Ascending aorta (tissue), 2 donors: ENCODE measurements at regions not wholly inside any gene's neighbourhood (a gene's known extent, or its start where the extent isn't known, plus 50 kb on each side); places are given as distances from the start of the nearest gene placed in this dataset.

Source experiments
- DNase-seq, 2 donors: peaks; one replicate each; pipeline ENCODE4 v3.0.0-alpha.2; 2019; ENCODE audit warnings: low spot score in 2 of 2
- H3K27ac ChIP-seq, 2 donors: fragments of 200-600 bp; sonication (generic); one replicate each; pipeline ENCODE4 v1.5.1; 2016 to 2017; ENCODE audit warnings: mild to moderate bottlenecking in 1 of 2
- H3K27me3 ChIP-seq: fragments of 200-600 bp; sonication (generic); one replicate; pipeline ENCODE4 v1.5.1; 2017
- H3K36me3 ChIP-seq, 2 donors: fragments of 200-600 bp; sonication (generic); one replicate each; pipeline ENCODE4 v1.5.1; 2016
- H3K4me1 ChIP-seq, 2 donors: fragments of 200-600 bp; sonication (generic); one replicate each; pipeline ENCODE4 v1.5.1; 2016 to 2017; ENCODE audit warnings: mild to moderate bottlenecking in 1 of 2
- H3K4me3 ChIP-seq, 2 donors: fragments of 200-600 bp; sonication (generic); one replicate each; pipeline ENCODE4 v1.5.1; 2016 to 2017; ENCODE audit warnings: mild to moderate bottlenecking in 1 of 2
- H3K9me3 ChIP-seq, 2 donors: fragments of 200-600 bp; sonication (generic); one replicate each; pipeline ENCODE4 v1.5.1; 2016
- intact Hi-C: fragments of 100-400 bp; cut with DNase I; formaldehyde crosslinking; loops from one replicate; pipeline ENCODE4 v1.15.1; 2023
- TF ChIP-seq, protein P1 (sequence below), 3 experiments: fragments of 200-600 bp in 2 of 3; fragments of 450-650 bp in 1 of 3; sonication (generic) in 2 of 3; IDR thresholded peaks; one replicate each; pipeline ENCODE4 v1.5.1; 2016 to 2019; ENCODE audit warnings: antibody characterized with exemption in 3 of 3, mild to moderate bottlenecking in 1 of 3, moderate library complexity in 1 of 3

DNA sequence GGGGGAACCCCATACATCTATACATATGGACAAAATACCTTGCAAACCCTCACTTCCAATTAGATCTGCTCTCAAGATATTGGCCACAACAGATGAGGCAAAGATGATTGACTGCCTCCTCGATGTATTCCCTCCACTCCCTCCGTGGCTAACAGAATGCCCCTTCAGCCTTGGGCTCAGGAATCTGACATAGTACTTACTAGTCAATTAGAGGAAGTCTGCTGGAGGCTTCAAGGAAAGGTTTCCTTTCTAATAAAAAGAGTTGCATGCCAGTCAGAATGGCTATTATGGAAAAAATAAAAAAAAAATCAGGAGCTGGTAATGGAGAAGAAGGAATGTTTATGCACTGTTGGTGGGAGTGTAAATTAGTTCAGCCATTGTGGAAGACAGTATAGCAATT is 90.4 kb upstream of the VAV3 start:
- Histone ChIP-seq H3K36me3 (no peaks in the 10 kb centered on the region), H3K27me3 (no peaks in the 10 kb centered on the region), H3K9me3 (no peaks in the 10 kb centered on the region), H3K4me1 (no peaks in the 10 kb centered on the region), H3K27ac (no peak overlapping the region), H3K4me3 (no peak overlapping the region)
- TF ChIP-seq, protein P1, sequence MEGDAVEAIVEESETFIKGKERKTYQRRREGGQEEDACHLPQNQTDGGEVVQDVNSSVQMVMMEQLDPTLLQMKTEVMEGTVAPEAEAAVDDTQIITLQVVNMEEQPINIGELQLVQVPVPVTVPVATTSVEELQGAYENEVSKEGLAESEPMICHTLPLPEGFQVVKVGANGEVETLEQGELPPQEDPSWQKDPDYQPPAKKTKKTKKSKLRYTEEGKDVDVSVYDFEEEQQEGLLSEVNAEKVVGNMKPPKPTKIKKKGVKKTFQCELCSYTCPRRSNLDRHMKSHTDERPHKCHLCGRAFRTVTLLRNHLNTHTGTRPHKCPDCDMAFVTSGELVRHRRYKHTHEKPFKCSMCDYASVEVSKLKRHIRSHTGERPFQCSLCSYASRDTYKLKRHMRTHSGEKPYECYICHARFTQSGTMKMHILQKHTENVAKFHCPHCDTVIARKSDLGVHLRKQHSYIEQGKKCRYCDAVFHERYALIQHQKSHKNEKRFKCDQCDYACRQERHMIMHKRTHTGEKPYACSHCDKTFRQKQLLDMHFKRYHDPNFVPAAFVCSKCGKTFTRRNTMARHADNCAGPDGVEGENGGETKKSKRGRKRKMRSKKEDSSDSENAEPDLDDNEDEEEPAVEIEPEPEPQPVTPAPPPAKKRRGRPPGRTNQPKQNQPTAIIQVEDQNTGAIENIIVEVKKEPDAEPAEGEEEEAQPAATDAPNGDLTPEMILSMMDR (IDR thresholded peaks at IDR 0.05), result no peak
- intact Hi-C loops, result no loop called here
- DNase-seq, result no peak

DNA sequence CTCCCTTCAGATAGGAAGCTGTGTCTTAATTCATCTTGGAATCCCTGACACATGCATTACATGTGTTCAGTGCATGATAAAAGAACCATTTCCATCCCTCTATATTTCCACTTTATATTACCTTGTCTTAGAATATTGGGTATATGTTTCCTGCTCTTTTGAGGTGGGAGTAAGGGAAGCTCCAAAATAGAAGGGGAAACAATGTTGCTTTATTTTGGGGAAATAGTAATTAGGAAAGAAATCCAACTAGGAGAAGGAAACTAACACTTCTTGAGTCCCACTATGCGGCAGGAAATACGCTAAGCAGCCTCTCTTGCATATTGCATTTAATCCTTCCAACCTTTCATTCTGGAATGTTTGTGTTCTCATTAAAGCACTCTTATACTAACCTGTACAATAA is 89.4 kb upstream of the VAV3 start:
- no peaks in the 10 kb centered on the region for H3K4me1 ChIP-seq
- no peak for DNase-seq
- H3K27me3 ChIP-seq, result no peaks in the 10 kb centered on the region
- TF ChIP-seq, protein P1 (IDR thresholded peaks at IDR 0.05), result no peak
- intact Hi-C loops, result no loop called here
- H3K27ac ChIP-seq, result no peak overlapping the region
- H3K36me3 ChIP-seq, result no peaks in the 10 kb centered on the region
- H3K4me3 ChIP-seq, result no peak overlapping the region
- H3K9me3 ChIP-seq, result no peaks in the 10 kb centered on the region

DNA sequence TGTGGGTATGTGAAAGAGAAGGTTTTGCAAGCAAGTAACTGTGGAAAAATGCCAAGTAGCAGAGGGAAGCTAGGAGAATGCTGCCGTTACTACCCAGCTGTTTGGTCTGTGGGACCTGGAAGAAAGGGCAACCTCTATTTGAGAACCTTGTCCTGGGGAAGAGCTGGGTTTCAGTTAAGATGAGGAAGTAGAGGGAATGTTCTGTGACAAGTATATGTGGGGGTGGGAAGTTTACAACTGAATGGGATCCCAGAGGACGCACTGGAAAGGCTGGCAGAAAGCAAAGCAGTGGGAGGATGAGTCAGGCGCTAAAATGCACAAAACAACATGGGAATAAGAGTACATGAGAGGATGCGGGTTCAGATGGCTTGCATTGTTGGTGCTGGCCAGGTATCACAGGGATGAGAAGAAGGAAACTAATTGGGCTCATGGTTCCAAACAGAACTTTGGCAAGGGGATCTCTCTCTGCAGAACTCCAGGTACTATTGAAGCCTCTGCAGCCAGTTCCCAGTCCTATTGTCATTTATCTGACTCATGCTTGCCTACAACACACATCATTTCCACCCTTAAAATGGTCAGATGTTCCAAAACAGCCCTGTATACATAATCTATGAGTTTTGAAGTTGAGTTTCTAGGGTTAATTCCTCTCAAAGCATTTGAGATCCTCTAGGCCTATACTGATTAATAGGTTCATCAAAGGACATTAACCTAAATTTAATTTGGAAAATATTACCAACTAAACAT is 88.5 kb upstream of the VAV3 start:
- no peaks in the 10 kb centered on the region for H3K4me1 ChIP-seq
- no peaks in the 10 kb centered on the region for H3K9me3 ChIP-seq
- DNase-seq, result no peak
- H3K27ac ChIP-seq, result no peak overlapping the region
- TF ChIP-seq, protein P1 (IDR thresholded peaks at IDR 0.05), result no peak
- H3K36me3 ChIP-seq, result no peaks in the 10 kb centered on the region
- H3K4me3 ChIP-seq, result no peak overlapping the region
- intact Hi-C loops, result no loop called here
- no peaks in the 10 kb centered on the region for H3K27me3 ChIP-seq

DNA sequence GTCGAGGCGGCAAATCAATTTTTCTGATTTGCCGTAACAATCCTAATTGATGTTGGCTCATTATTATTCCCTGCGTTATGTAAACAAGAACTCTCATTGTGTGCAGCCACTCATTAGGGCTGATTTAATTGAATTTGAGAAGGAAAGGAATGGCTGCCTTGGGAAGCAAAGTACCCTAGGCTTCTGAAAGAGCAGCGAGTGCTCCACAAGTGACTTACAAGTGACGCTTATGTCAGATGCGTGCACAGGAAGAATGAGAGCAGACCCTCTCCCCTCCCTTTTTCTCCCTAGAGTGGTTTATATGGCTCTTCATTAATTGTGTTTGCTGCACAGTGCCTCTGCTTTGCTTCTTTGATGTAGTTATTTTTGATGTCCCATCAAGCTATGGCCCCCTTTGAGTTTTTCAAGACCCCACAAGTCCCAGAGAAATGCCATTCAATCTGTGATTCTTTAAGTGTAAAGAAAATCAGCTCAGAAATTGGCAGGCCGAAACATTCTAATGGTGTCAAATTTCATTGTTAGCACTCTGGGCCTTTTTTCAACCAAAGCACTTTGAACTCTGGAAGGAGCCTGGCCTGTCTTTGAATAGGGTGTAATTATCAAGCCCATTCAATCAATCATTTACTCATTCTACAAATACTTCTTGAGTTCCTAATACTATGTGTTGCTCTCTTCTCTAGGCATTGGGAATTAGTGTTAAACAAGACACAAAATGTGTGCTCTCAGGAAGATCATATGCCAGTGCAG is 86.8 kb upstream of the VAV3 start:
- Histone ChIP-seq H3K27ac (no peak overlapping the region), H3K36me3 (no peaks in the 10 kb centered on the region), H3K4me3 (no peak overlapping the region), H3K9me3 (no peaks in the 10 kb centered on the region), H3K27me3 (no peaks in the 10 kb centered on the region), H3K4me1 (no peaks in the 10 kb centered on the region)
- DNase-seq, result no peak
- TF ChIP-seq, protein P1 (IDR thresholded peaks at IDR 0.05), result no peak
- intact Hi-C loops, result no loop called here

DNA sequence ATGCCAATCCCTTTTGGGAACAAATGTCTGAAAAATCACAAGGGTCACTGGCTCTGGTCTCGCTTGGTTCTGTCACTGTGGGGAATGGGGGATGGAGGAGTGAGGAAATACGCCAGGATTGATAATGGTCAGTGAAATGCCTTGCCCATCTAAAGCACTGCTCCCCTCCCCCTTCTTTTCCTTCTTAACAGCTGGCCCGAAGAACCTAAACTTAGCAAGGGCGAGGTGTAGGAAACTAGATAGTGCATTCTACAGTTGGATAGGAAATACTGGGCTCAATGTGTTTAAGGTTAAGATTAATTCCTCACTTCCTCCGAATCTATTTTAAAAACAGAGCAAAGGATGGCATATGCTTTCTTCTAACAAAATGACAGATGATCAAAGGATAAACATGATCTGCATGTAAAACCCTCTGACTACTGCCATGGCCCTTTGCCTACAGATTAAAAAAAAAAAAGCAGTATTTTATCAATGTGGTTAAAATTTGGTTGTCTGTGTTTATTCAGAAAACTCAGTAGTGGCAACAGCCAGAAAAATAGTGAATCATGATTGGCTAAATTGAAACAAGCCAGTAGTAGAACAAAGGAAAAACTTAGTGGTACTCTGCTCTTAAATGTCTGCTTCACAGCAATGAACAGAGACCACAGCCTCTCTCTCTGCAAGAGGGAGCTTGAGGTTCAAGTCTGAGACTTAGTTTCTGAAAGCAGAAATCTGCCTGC is 86.1 kb upstream of the VAV3 start:
- H3K4me3 ChIP-seq, result no peak overlapping the region
- no peak overlapping the region for H3K27ac ChIP-seq
- no peaks in the 10 kb centered on the region for H3K9me3 ChIP-seq
- TF ChIP-seq, protein P1 (IDR thresholded peaks at IDR 0.05), result no peak
- no peaks in the 10 kb centered on the region for H3K36me3 ChIP-seq
- H3K27me3 ChIP-seq, result no peaks in the 10 kb centered on the region
- no peaks in the 10 kb centered on the region for H3K4me1 ChIP-seq
- DNase-seq, result no peak
- intact Hi-C loops, result no loop called here
